HG03095 (cell line): ENCODE measurements at regions not wholly inside any gene's neighbourhood (a gene's known extent, or its start where the extent isn't known, plus 50 kb on each side); places are given as distances from the start of the nearest gene placed in this dataset.

Experiments used
- ATAC-seq: cut with Tn5 transposase; IDR thresholded peaks from one replicate; pipeline ENCODE4 v1.9.1; 2021; ENCODE audit warnings: moderate library complexity; ENCODE audit not compliant: unreplicated experiment

GRCh38 chr2:215522237-215522636, 86.4 kb upstream of the FN1 start:
- ATAC-seq = no peak

DNA sequence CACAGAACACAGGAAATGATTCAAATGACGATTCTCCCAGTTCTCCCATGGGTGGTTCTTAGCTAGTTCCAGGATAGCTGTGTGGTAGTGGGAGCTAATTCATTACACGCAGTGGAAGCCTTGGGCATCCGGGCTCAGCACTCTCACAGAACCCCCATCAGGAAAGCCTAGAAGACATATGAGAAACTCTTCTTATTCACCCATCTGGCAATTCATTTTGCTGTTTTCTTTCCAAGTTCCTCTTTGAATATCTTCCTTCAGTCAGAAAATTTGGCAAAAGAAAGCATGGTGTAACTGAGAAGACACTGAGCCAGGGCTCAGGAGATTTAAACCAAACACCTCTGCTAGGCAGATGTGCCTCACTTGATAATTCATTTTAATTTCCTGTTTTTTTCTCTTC, 85.2 kb upstream of the FN1 start:
- no peak for ATAC-seq

DNA sequence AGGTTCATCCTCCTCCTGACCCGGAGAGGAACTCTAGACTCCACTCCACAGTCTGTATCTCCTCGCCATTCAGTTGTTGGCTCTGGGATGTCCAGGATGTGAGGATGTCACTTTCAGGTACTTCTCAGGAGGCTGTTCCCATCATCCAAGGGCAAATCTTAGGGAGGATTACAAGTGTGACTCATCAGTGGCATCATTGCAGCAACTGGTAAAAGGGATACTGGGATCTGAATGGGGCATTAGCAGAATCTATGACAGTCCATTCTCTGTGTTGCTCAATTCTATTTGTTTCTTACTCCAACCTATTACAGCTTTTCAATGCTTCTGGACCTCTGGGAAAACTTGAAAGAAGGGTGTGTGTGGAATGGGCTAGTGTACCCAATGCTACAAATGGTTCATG, 81.5 kb upstream of the FN1 start:
- ATAC-seq = no peak

GRCh38 chr2:215514516-215514915, 78.6 kb upstream of the FN1 start:
- ATAC-seq = no peak

GRCh38 chr2:215511454-215512346, 75.8 kb upstream of the FN1 start:
- ATAC-seq = no peak

- no peak for ATAC-seq
Measured at GRCh38 chr2:215507836-215508235, 72.0 kb upstream of the FN1 start.

GRCh38 chr2:215507136-215507535, 71.3 kb upstream of the FN1 start:
- ATAC-seq = no peak

- ATAC-seq = no peak
Measured at GRCh38 chr2:215506604-215506990, 70.7 kb upstream of the FN1 start.

DNA sequence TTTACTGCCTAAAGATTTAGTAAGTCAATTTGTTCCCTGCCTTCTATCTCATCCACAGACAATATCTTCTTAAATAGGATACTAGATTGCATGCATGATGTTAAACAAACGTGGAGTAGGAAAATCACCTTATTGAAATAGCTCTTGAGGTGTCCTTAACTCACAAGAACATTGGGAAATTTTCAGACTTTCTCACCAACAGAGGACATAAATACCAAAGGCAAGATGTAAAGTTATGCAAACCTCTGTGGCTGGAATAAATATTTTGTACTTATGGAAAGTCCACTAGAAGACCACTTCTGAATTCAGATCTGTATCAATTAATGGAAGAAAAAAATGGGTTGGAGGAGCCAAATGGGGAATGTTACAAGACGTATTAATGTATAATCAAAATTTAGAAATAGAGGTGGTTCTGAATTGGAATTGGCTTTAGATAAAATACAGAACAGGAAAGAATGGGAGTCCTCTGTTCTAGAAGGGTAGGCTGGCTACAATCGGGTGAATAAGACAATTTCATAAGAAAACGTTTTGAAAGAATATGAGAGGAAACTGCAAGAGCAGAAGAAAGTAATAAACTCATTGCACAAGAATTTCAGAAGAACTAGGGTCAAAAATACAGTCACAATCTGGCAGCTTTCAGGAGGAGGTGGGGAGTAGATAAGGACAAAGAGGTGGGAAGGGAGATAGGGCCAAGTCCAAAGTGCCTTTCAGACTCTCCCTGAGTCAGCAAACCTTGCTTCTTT, 69.3 kb upstream of the FN1 start:
- ATAC-seq = no peak

DNA sequence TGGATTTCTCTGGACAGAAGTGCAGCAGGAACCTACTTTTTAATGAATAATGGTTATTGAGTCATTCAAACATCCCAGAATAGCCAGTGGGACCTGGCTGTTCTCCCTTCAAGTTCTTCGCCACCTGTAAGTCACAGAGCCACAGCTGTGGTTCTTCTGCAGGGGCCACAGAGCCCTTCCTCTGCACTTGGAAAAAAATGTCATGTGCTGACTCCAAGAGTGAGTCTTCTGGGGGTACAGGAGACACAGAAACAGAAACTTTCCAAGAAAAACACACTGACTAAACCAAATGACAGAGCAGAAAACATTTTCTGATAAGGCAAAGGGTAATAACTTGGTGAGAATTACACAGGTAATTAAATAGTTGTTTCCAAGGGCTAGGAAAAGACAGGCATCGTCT, 68.7 kb upstream of the FN1 start:
- ATAC-seq = no peak

DNA sequence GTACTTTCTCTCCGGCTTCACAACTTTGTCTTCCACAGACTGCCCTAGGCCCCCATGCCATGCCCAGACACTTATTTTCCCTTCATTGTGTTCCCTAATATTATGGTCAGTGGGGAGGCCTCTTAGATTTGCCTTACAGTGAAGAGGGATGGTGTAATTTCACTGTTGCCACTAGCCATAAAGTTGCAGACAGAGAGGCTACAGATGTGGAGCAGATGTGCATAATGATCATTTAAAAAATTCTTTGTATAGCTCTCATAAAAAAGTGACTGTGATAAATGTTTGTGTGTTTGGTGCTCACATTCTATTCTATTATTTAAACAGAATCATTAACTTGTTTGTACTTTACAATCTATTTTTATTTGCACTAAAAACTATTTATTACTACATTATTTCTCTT, 67.5 kb upstream of the FN1 start:
- no peak for ATAC-seq

GRCh38 chr2:215500466-215500865, 64.6 kb upstream of the FN1 start:
- no peak for ATAC-seq

DNA sequence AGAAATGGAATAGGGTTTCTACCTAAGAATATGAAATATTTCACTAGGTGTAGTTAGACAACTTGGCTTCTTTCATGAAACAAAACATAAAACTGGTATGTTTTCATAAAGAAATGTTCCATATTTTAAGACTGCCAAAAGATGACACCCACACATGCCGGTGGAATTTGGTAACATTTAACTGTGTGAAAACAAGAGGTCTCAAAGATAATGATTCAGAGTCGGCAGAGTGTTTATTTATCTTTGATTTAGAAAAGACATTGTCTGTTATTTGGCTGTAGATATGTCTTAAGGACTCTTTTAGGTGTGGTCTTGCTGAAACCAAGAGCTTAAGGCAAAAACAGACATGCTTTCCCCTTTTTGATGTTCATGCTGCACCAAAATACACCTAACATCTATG, 63.5 kb upstream of the FN1 start:
- ATAC-seq = no peak

DNA sequence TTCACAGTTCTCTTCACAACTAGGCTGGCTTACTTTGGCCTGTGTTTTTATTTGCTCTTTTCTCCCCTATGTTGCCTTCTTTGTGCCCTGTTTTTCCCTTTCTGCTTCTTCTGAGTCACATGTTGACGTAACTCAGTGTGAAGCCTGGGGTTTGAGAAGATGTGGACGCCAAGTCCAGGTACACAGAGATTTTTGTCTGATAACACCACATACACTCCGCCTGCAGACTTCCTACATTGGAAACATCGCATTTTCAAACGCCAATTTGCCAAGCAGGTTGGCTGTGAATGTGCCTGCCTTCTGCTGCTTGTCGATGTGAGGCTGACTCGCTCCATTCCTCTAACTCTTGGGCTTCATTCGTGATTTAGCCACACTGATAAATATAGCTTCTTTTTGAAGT, 62.6 kb upstream of the FN1 start:
- ATAC-seq = no peak

DNA sequence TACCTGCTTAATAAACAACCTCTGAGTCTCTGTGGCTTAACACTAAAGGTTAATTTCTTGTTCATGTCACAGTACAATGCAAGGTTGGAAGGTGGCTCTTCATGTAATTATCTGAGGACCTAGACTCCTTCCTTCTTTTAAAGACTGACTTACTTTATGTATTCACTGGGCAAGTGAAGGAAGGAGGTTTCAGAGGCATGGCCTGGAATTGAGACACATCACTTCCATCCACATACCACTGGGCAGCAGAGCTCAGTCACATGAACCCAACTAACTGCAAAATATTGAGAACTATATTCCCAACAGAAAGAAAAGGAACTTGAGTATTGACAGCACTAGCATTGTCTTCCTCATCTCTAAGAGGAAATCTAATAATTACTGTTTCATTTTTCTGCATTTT, 57.5 kb upstream of the FN1 start:
- no peak for ATAC-seq

GRCh38 chr2:215489288-215489848, 53.5 kb upstream of the FN1 start:
- ATAC-seq = no peak

DNA sequence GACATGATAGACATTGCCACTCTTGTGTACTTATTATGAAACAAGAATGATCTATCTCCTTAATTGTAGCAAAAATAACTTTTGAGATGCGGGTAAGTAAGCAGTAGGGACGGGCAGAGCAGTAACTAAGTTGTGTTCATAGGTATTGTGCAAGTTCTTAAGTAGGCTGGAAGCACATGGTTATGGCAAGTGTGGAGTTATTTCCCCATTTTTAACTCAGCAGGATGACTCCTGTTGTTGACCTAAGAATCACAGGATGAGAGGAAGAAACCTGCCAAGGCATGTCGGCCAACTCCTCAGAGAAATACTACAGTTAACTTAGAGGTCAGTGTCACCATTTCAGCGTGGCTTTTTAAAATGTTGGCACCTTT, 51.1 kb upstream of the FN1 start:
- ATAC-seq = no peak

- no peak for ATAC-seq
Measured at GRCh38 chr2:215486291-215487001, 50.6 kb upstream of the FN1 start.
